DND-41 (cell line): ENCODE measurements at regions not wholly inside any gene's neighbourhood (a gene's known extent, or its start where the extent isn't known, plus 50 kb on each side); places are given as distances from the start of the nearest gene placed in this dataset.

Experiments
- EZH2 ChIP-seq: IDR thresholded peaks from 3 replicates; pipeline ENCODE4 v1.6.1; 2012; ENCODE audit warnings: borderline replicate concordance, low read depth, mild to moderate bottlenecking, moderate library complexity, low read length, inconsistent platforms; ENCODE audit not compliant: severe bottlenecking
- TF ChIP-seq, protein P1 (sequence below): IDR thresholded peaks from 2 replicates; pipeline ENCODE4 v1.5.1; 2012; ENCODE audit warnings: borderline replicate concordance, low read length, moderate library complexity, mild to moderate bottlenecking; ENCODE audit not compliant: poor library complexity, severe bottlenecking; ENCODE audit errors: extremely low read depth

DNA sequence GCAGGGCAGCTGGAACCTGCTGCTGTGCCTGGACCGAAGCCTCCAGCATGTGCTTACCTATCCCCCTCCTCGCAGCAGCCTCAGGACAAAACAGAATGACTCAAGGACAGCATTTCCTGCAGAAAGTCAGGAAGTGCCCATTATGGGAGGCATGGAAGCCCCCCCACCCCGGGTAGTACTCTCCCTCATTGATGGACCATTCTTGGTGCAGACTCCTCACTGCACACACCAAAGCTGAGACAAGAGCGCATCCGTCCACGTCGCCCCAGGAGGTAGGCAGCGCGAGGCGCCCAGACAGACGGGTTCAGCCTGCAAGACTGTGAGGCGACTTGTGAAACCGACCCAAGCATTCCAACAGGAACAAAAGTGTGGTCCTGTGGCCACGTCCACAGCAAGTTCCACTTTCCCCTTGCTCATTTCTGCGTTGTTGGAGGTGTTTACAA is 243.9 kb upstream of the ATXN7L3B start:
- TF ChIP-seq, protein P1, sequence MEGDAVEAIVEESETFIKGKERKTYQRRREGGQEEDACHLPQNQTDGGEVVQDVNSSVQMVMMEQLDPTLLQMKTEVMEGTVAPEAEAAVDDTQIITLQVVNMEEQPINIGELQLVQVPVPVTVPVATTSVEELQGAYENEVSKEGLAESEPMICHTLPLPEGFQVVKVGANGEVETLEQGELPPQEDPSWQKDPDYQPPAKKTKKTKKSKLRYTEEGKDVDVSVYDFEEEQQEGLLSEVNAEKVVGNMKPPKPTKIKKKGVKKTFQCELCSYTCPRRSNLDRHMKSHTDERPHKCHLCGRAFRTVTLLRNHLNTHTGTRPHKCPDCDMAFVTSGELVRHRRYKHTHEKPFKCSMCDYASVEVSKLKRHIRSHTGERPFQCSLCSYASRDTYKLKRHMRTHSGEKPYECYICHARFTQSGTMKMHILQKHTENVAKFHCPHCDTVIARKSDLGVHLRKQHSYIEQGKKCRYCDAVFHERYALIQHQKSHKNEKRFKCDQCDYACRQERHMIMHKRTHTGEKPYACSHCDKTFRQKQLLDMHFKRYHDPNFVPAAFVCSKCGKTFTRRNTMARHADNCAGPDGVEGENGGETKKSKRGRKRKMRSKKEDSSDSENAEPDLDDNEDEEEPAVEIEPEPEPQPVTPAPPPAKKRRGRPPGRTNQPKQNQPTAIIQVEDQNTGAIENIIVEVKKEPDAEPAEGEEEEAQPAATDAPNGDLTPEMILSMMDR, result no peak
- no peak for TF ChIP-seq EZH2
